NT2/D1 (cell line): ENCODE measurements at regions not wholly inside any gene's neighbourhood (a gene's known extent, or its start where the extent isn't known, plus 50 kb on each side); places are given as distances from the start of the nearest gene placed in this dataset.
A peak's percentile ranks its signal among the peaks of the same experiment; 100 is the strongest.

Experiments
- DNase-seq: peaks from one replicate; pipeline ENCODE4 v3.0.0-alpha.2; 2011; ENCODE audit warnings: low read depth, low spot score
- H3K27me3 ChIP-seq: 2 replicates; pipeline ENCODE4 v1.6.0; 2011; ENCODE audit warnings: mild to moderate bottlenecking; ENCODE audit not compliant: insufficient read length, insufficient read depth
- H3K36me3 ChIP-seq: 2 replicates; pipeline ENCODE4 v1.6.1; 2011; ENCODE audit warnings: mild to moderate bottlenecking, low read length, mixed read lengths; ENCODE audit not compliant: insufficient read depth, insufficient read length
- H3K4me1 ChIP-seq: 2 replicates; pipeline ENCODE4 v1.5.1; 2011; ENCODE audit not compliant: insufficient read depth, insufficient read length
- H3K4me3 ChIP-seq: 2 replicates; pipeline ENCODE4 v1.5.1; 2011; ENCODE audit warnings: low read depth; ENCODE audit not compliant: insufficient read length
- H3K9ac ChIP-seq: 2 replicates; pipeline ENCODE4 v1.6.0; 2011; ENCODE audit warnings: low read depth; ENCODE audit not compliant: insufficient read length
- H3K9me3 ChIP-seq: 2 replicates; pipeline ENCODE4 v1.5.1; 2011; ENCODE audit warnings: mild to moderate bottlenecking, low read length; ENCODE audit not compliant: insufficient read depth
- SUZ12 ChIP-seq: IDR thresholded peaks from 2 replicates; pipeline ENCODE4 v1.6.1; 2011; ENCODE audit not compliant: insufficient read length, insufficient read depth; ENCODE audit errors: extremely low read depth
- YY1 ChIP-seq: IDR thresholded peaks from 2 replicates; pipeline ENCODE4 v1.6.1; 2011; ENCODE audit not compliant: insufficient read length, insufficient read depth
- ZNF274 ChIP-seq: IDR thresholded peaks from 2 replicates; pipeline ENCODE4 v1.6.1; 2011; ENCODE audit warnings: mild to moderate bottlenecking, low read depth, low read length

DNA sequence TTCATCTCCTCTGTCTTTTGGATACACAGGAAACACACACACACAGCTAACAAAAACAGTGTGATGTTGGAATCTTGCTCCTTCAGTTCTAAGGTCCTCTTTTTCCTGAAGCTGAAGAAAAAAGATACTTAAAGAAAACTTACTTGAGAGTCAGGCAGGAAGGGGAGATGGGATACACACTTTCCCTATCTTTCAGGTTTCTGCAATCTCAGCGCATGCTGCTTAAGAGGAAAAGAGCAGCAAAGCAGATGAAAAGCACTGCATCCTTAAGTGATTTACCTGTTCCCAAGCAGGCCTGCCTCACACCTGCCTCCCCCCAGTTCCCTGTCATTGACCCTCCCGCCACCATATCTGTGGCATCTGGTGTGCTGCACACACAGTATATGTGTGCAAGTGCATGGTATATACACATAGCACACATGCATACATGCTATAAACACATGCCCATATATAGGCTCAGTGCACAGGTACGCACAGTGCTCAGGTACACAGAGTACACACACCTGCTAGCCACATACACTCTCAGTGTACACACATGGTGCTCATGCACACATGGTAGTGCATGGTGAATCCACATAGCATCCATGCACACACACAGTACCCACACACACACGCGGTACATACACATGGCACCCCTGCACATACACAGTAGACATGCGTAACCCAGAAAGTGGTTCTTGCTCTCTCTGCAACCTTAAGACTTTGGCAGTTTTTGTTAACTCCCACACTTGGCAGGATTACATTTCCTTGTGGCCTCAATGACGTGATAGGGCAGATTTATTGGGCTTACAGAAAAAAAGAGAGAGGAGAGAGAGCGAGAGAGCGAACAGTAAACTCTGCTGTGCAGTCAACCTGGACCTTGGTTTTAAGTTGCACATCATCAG is 166.9 kb downstream of the TOMM20 start:
- TF ChIP-seq YY1 (no peak), SUZ12 (no peak)
- Histone ChIP-seq H3K9me3 (no peaks in the 10 kb centered on the region), H3K27me3 (no peaks in the 10 kb centered on the region), H3K9ac (no peak overlapping the region), H3K36me3 (no peaks in the 10 kb centered on the region), H3K4me1 (peaks cover 7% of the 10 kb centered on the region), H3K4me3 (no peak overlapping the region)
- DNase-seq: no peak

GRCh38 chr1:234960722-234961455 is 167.7 kb downstream of the TOMM20 start:
- no peak for DNase-seq
- no peak for TF ChIP-seq ZNF274
- no peak for TF ChIP-seq YY1
- TF ChIP-seq SUZ12: no peak
- no peaks in the 10 kb centered on the region for H3K9me3 ChIP-seq
- H3K36me3 ChIP-seq: no peaks in the 10 kb centered on the region
- H3K4me3 ChIP-seq: no peak overlapping the region
- H3K27me3 ChIP-seq: no peaks in the 10 kb centered on the region
- H3K9ac ChIP-seq: no peak overlapping the region
- H3K4me1 ChIP-seq: peaks cover 7% of the 10 kb centered on the region

DNA sequence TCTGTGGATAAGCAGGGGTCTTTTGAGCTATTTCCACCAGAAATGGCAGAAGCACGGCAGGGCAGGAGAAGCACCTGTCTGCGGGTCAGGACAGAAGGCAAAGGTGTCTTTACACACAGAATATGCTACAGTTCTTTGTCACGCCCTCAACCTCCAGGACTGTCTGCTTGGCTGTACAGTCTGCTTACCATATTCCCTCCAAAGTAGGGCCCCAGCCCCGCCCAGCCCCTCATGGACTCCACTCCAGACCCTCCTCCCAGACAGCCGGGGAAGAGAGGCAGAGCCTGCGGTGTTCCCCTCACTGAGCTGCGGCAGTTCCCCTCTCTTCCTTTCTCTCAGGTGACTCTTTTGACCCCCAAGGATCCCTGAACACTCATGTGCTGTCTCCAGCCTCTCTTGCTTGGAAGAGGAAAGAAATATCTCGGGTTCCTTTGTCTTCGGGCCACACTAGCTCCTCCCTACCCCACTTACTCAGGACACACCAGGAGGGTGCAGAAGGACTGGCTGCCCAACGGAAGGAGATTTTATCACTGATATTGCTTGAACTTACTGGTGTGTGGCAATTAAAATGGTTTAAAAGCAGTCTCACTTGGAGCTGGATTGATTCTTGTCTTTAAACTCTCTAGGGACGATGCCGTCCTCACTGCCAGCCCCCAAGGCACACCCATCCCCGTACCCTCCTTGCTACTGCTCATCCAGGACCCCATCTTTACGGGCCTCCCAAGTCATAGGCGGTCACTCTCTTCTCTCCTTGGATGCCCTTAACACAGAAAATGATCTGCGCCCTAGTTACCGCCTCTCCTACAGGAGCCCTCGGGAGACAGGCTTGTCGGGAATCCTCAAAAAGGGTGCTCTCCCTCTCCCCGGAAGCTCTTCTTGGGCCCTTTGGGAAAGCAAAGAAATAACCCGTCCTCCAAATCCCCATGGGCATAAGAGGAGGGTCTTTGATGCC is 169.7 kb downstream of the TOMM20 start:
- Histone ChIP-seq H3K4me1 (peaks cover 13% of the 10 kb centered on the region), H3K4me3 (no peak overlapping the region), H3K27me3 (no peaks in the 10 kb centered on the region), H3K36me3 (no peaks in the 10 kb centered on the region), H3K9ac (peak overlapping the region; percentile 61), H3K9me3 (no peaks in the 10 kb centered on the region)
- TF ChIP-seq ZNF274 (no peak), YY1 (no peak)
- no peak for DNase-seq

GRCh38 chr1:234958066-234958705 is 170.5 kb downstream of the TOMM20 start:
- H3K4me3 ChIP-seq: no peak overlapping the region

DNA sequence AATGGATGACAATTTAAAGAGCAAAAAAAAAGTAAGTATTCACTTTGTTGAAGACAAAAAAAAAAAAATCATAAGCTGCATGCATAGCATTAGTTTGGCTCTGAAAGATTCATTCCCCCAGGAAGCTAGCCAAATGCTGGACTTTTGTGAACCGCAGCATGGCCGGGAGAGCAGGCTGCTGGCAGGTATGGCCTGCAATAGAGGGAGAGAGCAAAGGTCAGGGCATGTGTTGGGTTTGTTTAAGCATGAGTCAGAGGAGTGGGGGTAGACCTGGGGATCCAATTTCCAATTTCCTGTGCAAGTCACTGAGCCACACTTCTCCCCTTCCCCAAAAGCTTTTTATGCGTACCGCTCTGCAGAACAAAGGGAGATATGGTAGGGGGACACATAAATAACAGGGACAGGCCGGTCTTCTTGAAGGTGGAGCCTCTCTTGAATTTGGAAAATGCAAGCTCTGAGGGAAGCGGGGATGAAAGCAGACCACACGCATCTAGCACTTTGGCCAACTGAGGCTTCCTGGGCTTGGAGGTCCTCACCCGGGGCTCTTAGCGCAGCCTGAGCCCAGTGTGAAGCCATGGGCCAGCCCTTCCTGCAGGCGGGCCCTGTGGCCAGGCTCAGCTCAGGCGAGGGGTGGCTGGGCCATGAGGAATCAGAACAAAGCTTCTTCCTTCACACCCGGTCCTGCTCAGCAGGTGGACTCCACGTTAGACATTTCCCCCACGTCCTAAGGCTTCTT is 171.1 kb downstream of the TOMM20 start:
- Histone ChIP-seq H3K27me3 (no peaks in the 10 kb centered on the region), H3K4me3 (no peak overlapping the region), H3K9ac (peak overlapping the region; percentile 61), H3K36me3 (no peaks in the 10 kb centered on the region), H3K4me1 (peaks cover 13% of the 10 kb centered on the region), H3K9me3 (no peaks in the 10 kb centered on the region)
- peak; percentile 93 for DNase-seq
- TF ChIP-seq ZNF274 (no peak), YY1 (no peak), SUZ12 (no peak)

More at GRCh38 chr1:234958066-234958705, 170.5 kb downstream of the TOMM20 start:
- Histone ChIP-seq H3K9me3 (no peaks in the 10 kb centered on the region), H3K4me1 (peaks cover 13% of the 10 kb centered on the region), H3K36me3 (no peaks in the 10 kb centered on the region), H3K9ac (peak overlapping the region; percentile 61), H3K27me3 (no peaks in the 10 kb centered on the region)
- TF ChIP-seq YY1: no peak
- TF ChIP-seq SUZ12: no peak
- no peak for TF ChIP-seq ZNF274
- peak; percentile 49 for DNase-seq

- no peaks in the 10 kb centered on the region for H3K9me3 ChIP-seq
- DNase-seq: peak; percentile 60
- no peaks in the 10 kb centered on the region for H3K36me3 ChIP-seq
- H3K4me3 ChIP-seq: no peak overlapping the region
- peak overlapping the region; percentile 53 for H3K9ac ChIP-seq
- peaks cover 13% of the 10 kb centered on the region for H3K4me1 ChIP-seq
- no peaks in the 10 kb centered on the region for H3K27me3 ChIP-seq
- TF ChIP-seq SUZ12 (no peak), YY1 (no peak), ZNF274 (no peak)
Measured at GRCh38 chr1:234956821-234957329, 171.8 kb downstream of the TOMM20 start.
